ENCODE measurements at regions not wholly inside any gene's neighbourhood (a gene's known extent, or its start where the extent isn't known, plus 50 kb on each side); places are given as distances from the start of the nearest gene placed in this dataset.
"Not testable (repeated sequence)": the region's sequence is repeated elsewhere in the genome, so short reads cannot be mapped to it uniquely, and the experiment has no call there.

GRCh38 chr12:124130691-124131591, 157.9 kb downstream of the ZNF664 start:
- ATAC-seq, result no peak
- DNase-seq, result no peak

- no peak for ATAC-seq
- DNase-seq, result no peak
These were observed 158.6 kb downstream of the ZNF664 start for GRCh38 chr12:124131659-124132058.

- ATAC-seq, result no peak
- DNase-seq, result no peak
These were observed 159.5 kb downstream of the ZNF664 start for GRCh38 chr12:124132530-124132929.

GRCh38 chr12:124136796-124137195, 158.1 kb upstream of the RFLNA start:
- ATAC-seq (no peak), DNase-seq (no peak)

GRCh38 chr12:124140944-124141486, 153.9 kb upstream of the RFLNA start:
- no peak for ATAC-seq
- no peak for DNase-seq

- ATAC-seq, DNase-seq: not testable (repeated sequence)
These were observed 153.3 kb upstream of the RFLNA start for GRCh38 chr12:124141611-124142010.

- no peak for DNase-seq
- ATAC-seq, result no peak
These were observed 152.4 kb upstream of the RFLNA start for GRCh38 chr12:124142395-124143035.

GRCh38 chr12:124143726-124144125, 151.2 kb upstream of the RFLNA start:
- no peak for DNase-seq
- no peak for ATAC-seq

- no peak for ATAC-seq
- DNase-seq, result no peak
These were observed 150.2 kb upstream of the RFLNA start for GRCh38 chr12:124144531-124145194.

GRCh38 chr12:124147027-124147426, 147.9 kb upstream of the RFLNA start:
- no peak for ATAC-seq

GRCh38 chr12:124147575-124147974, 147.3 kb upstream of the RFLNA start:
- ATAC-seq, result no peak
- DNase-seq, result no peak

More at GRCh38 chr12:124147027-124147426, 147.9 kb upstream of the RFLNA start:
- DNase-seq, result no peak

- ATAC-seq, result no peak
- no peak for DNase-seq
These were observed 146.2 kb upstream of the RFLNA start for GRCh38 chr12:124148481-124149273.

- ATAC-seq, result no peak
- no peak for DNase-seq
These were observed 145.6 kb upstream of the RFLNA start for GRCh38 chr12:124149287-124149686.

GRCh38 chr12:124150168-124150567, 144.7 kb upstream of the RFLNA start:
- DNase-seq, result no peak
- ATAC-seq, result no peak

- DNase-seq (no peak), ATAC-seq (no peak)
These were observed 143.3 kb upstream of the RFLNA start for GRCh38 chr12:124151583-124151982.

- DNase-seq (no peak), ATAC-seq (no peak)
These were observed 142.2 kb upstream of the RFLNA start for GRCh38 chr12:124152731-124153130.

GRCh38 chr12:124153392-124153791, 141.5 kb upstream of the RFLNA start:
- ATAC-seq (no peak), DNase-seq (no peak)

- DNase-seq, result no peak
- ATAC-seq, result no peak
These were observed 137.5 kb upstream of the RFLNA start for GRCh38 chr12:124157406-124157805.

GRCh38 chr12:124159655-124160054, 135.2 kb upstream of the RFLNA start:
- no peak for ATAC-seq

GRCh38 chr12:124160097-124160756, 134.7 kb upstream of the RFLNA start:
- no peak for ATAC-seq
- DNase-seq, result no peak

More at GRCh38 chr12:124159655-124160054, 135.2 kb upstream of the RFLNA start:
- DNase-seq, result no peak

GRCh38 chr12:124161402-124161801, 133.5 kb upstream of the RFLNA start:
- DNase-seq, ATAC-seq: not testable (repeated sequence)
